ENCODE measurements at regions not wholly inside any gene's neighbourhood (a gene's known extent, or its start where the extent isn't known, plus 50 kb on each side); places are given as distances from the start of the nearest gene placed in this dataset.
"Not testable (repeated sequence)": the region's sequence is repeated elsewhere in the genome, so short reads cannot be mapped to it uniquely, and the experiment has no call there.

- DNase-seq: no peak
These were observed 55.2 kb upstream of the MDM1 start for GRCh38 chr12:68387338-68387737.

DNA sequence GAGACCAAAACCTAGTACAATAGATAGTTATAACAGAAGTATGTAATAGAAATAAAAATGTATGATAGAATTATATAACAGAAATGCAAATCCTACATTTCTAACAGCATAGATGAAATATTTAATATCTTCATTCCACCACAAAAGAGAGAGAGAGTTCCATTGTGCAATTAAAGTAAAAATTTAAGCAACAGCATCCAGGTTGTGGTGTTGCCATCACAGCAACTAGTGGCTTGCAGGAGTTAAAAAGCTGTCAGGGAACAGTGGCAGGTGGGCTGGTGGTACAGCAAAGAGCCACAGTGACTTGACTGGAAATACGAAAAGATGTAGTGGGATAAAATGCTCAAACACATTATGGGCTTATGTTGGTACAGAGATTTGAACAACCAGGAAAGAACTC lies 57.1 kb upstream of the MDM1 start:
- DNase-seq: no peak

GRCh38 chr12:68391937-68392336 lies 59.8 kb upstream of the MDM1 start:
- no peak for DNase-seq

DNA sequence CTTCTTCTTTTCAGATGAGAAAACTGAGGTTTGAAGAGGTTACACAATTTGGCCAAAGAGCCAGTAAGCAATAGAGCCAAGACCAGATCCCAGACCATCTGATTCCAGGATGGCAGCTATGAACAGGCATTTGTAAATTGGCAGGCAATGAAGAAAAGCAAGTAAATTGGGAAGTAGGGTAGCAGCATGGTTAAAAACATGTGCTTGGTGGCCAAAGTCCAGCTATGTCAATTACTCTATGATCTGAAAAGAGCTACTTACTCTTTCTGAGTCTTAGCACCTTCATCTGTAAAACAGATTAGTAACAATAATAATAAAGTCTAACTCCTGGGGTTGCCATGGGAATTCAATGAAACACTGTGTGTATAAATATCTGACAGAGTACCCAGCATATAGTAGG lies 60.2 kb upstream of the MDM1 start:
- no peak for DNase-seq

- no peak for DNase-seq
These were observed 61.3 kb upstream of the MDM1 start for GRCh38 chr12:68393417-68393816.

- no peak for DNase-seq
These were observed 65.5 kb upstream of the MDM1 start for GRCh38 chr12:68397566-68398158.

GRCh38 chr12:68398689-68399088 lies 66.5 kb upstream of the MDM1 start:
- DNase-seq: not testable (repeated sequence)

GRCh38 chr12:68400226-68400829 lies 68.2 kb upstream of the MDM1 start:
- no peak for DNase-seq

DNA sequence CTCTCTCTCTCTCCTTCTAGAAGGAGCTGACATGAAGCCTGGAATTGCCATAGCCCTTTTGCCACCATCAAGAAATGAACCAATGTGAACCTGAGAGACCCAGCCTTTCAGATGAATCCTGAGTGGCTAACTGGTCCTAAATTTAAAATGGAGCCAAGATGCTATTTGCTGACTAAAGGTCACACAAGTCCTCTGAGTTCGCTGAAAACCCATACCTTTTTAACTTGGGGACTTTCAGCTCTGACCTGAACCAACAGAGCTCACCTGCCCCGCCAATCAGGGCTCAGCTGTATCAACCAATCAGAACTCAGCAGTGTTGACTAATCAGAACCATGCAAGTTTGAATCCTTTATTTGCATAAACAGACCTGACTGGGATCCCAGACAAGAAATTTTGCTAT lies 70.3 kb upstream of the MDM1 start:
- DNase-seq: no peak

DNA sequence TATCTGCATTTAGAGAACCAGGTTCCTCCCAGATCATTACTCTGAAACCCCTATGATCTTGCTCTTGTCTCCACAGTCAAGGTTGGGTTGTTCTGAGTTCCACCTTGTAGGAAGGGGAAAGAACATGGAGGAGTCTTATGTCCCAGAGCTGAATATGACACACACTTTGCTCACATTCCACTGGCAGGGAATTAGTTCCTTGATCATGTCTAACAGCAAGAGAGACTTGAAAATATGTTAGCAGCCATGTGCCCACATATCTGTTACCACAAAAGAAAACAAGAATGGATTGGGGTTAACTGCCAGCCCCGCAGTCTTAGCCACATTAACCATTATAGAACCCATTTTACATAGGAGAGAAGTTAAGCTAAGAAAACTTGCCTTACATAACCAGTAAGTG lies 71.1 kb upstream of the MDM1 start:
- DNase-seq: no peak

DNA sequence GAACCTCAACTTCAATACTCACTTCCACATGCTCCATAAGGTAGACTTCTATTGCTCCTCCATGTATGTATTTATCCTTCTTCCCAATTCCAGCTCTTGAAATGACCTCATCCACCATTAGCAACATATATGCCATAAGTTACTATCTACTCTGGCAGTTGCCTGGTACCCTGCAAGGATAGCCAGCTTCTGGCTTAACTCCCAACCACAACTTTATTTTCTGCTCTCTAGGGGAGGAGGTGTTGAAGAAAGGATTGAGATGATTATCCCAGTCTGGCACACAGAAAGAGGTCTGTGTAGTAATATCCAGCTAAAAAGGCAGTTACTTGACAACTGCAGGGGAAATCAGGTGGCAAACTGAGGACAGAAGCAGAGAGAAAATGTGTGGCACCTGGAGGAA lies 71.5 kb upstream of the MDM1 start:
- DNase-seq: no peak

GRCh38 chr12:68405343-68405781 lies 73.2 kb upstream of the MDM1 start:
- DNase-seq: no peak

GRCh38 chr12:68406134-68406576 lies 74.0 kb upstream of the MDM1 start:
- peak; percentile 10 to 67 for DNase-seq

- DNase-seq: no peak
These were observed 74.7 kb upstream of the MDM1 start for GRCh38 chr12:68406911-68407310.

- no peak for DNase-seq
These were observed 78.0 kb upstream of the MDM1 start for GRCh38 chr12:68410018-68410660.

GRCh38 chr12:68411371-68411770 lies 79.2 kb upstream of the MDM1 start:
- no peak for DNase-seq

GRCh38 chr12:68414988-68415387 lies 82.8 kb upstream of the MDM1 start:
- no peak for DNase-seq

DNA sequence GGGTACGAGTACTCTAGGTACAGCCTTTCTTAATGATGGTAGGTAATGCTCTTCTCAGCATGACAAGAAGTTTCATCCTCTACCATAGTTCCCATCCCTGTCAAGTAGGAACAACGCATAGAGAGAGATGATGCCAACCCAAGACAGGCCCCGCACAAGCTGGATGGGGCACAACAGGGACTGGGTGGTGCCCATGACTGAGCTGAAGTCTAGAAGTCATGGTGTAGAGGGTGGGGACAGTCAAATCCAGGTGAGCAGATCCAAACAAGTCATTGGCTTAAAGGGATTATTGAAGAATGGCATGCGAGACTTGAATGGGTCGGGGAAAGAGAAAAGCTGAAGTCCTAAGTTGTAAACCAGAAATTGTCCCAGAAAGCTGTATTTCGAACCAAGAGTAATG lies 84.2 kb upstream of the MDM1 start:
- no peak for DNase-seq

- no peak for DNase-seq
These were observed 84.7 kb upstream of the MDM1 start for GRCh38 chr12:68416826-68417225.

DNA sequence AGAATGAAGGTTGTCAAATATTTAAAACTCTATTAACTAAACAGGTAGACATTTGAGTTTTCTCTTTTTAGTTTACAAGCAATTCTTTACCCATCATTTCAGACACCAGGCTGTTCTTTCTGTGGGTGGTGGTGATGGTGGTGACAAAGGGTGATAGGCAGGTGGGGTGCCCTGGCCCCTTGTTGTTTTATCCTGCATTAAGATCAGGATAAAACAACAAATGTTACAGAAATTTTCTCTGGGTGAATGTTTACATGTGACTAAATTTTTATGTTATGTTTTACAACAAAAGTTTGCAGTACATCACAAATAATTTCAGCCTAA lies 85.9 kb upstream of the MDM1 start:
- DNase-seq: no peak

- DNase-seq: no peak
These were observed 88.3 kb upstream of the MDM1 start for GRCh38 chr12:68420225-68421010.

DNA sequence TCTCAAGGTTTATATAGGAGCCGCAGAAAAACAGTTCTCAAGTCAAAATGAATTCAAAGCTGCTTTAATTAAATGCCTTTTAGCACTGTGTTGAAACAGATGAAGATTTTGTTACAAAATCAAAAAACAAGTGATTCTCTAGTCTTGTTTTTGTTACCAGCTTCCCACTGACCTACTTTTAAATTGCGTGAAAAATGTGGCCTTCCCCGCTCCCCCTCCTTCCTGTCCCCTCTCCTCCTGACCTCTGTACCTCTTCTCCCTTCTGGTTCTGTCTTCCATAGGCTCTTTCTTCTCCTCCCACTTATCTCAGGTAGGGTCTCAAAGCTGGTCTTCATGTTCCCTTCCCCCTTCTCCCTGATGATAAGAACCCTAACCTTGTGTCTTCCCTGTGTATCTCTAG lies 90.0 kb upstream of the MDM1 start:
- no peak for DNase-seq

GRCh38 chr12:68422956-68423574 lies 90.9 kb upstream of the MDM1 start:
- DNase-seq: no peak
